ENCODE measurements at regions not wholly inside any gene's neighbourhood (a gene's known extent, or its start where the extent isn't known, plus 50 kb on each side); places are given as distances from the start of the nearest gene placed in this dataset.
A peak's percentile ranks its signal among the peaks of the same experiment; 100 is the strongest.
"Not testable (repeated sequence)": the region's sequence is repeated elsewhere in the genome, so short reads cannot be mapped to it uniquely, and the experiment has no call there.

DNA sequence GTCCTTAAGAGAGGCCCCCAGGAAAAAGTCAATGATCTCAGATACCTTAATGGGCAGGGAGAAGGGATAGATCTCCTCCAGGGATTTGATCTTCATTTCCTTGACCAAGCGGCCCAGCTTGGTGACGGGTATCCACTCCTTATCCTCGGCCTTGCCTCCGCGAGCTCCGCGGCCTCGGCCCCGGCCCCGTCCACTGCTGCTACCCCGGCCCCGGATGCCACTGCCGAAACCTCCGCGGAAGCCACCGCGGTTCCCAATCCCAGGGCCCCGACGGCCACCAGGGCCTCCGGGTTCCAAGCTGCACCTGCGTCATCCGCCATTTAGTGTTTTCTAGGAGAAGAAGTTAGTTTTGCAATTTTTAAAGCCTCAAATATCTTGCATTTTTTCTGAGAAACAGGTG lies 65.2 kb upstream of the KIF2B start (continued):
- no peak for TF ChIP-seq RFX5 (IDR thresholded peaks at IDR 0.05)

GRCh38 chr17:53757116-53757515 lies 65.6 kb upstream of the KIF2B start:
- POLR2A ChIA-PET; H3K4me1 ChIP-seq; H3K4me3 ChIP-seq; H3K27ac ChIP-seq; H3K4me2 ChIP-seq; ATAC-seq; FAIRE-seq; CTCF ChIA-PET; H3K9me3 ChIP-seq; DNase-seq (ENCODE audit: low read depth in 1 of 2, low spot score in 1 of 2): not testable (repeated sequence)
- WGBS (ENCODE audit: missing lambda C conversion rate): 73% methylated on average over 15 of the region's 20 CpGs

DNA sequence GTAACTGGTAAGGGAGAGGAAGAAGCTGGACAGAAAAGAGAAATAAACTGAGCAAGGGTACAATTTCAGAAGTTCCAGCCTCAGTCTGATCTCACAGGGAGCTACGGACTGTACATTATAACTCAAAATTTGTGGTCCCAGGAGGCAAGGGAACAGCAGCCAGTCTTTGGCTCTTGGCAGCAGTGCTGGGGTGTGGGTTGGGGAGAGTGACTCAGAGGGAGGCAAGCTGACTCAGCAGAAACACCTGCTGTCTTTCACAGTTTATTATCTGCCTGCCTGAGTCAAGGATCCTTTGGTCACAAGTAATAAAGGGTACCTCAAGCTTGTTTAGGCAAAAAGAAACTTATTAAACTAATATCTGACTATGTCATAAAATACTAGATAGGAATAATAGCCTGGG lies 73.5 kb upstream of the KIF2B start:
- WGBS (ENCODE audit: missing lambda C conversion rate): 3% methylated on average over 1 of the region's 1 CpG
- Histone ChIP-seq H3K27ac (no peak overlapping the region), H3K4me1 (no peaks in the 10 kb centered on the region), H3K4me2 (no peak overlapping the region), H3K9me3 (0 out of 3 replicates have a peak, but pooled peaks cover 7% of the 10 kb centered on the region), H3K4me3 (no peak overlapping the region)
- ATAC-seq (no peak), FAIRE-seq (no peak), DNase-seq (ENCODE audit: low read depth in 1 of 2, low spot score in 1 of 2) (no peak)
- ChIA-PET POLR2A (no interaction called here), CTCF (interaction anchor here (1.8 kb wide), 1 partner anchor 10 kb away, joined by 4 read pairs; no protein-coding TSS in a partner anchor)
- TF ChIP-seq EHMT2 (IDR thresholded peaks at IDR 0.05; ENCODE audit: low read depth) (no peak), MAFK (IDR thresholded peaks at IDR 0.05; ENCODE audit: partially characterized antibody) (peak; percentile 94)

DNA sequence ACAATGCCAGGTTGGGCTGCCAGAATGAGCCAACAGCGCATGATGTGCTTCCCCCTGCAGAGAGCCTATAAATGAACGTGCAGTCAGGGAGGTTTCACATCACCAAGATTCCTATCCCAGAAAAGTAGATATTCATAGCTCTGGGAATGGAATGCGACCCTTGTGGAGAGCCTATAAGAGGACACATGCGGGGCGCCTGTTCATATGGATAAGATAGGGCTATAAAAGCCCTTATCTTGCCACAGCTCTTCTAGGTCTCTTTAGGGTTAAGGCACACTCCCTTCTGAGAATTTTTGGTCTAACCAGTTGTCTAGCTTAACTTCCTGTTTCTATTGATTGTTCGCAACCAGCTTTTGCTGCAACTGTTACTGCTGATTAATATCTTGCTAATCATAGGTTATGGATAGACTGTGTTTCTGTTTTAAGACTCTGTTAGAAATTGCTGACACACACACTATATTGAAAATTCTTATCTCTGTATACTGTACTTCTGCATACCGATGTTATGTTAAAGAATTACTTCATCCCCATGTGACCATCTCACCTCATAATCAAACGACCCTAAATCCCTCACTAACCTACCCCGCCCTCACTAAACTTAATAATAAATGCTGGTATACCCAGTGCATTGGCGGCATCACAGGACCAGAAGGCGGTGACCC lies 74.4 kb upstream of the KIF2B start:
- DNase-seq (ENCODE audit: low read depth in 1 of 2, low spot score in 1 of 2); CTCF ChIA-PET; H3K4me3 ChIP-seq; H3K27ac ChIP-seq; H3K4me2 ChIP-seq; ATAC-seq; FAIRE-seq; H3K4me1 ChIP-seq; POLR2A ChIA-PET; H3K9me3 ChIP-seq: not testable (repeated sequence)
- WGBS (ENCODE audit: missing lambda C conversion rate): 27% methylated on average over 11 of the region's 11 CpGs
- peak; percentile 56 for TF ChIP-seq MAFK (IDR thresholded peaks at IDR 0.05; ENCODE audit: partially characterized antibody)

DNA sequence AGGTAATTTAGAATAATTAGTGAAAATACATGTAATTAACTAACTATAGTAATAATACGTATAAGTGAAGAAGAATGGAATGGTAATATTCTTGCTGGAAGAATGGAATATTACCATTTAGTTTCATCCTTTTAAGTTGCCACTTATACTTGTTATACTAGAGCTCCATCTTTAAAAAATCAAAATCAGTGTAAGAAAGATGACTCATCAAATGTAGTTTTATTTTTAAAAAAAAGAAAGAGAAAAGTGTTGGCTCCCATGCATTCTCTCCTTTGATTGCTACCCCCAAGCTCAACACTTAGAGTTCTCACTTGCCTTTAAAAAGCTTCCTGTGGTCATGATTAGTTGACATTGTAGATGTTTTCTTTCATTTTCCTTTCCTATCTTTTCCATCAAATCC lies 82.4 kb upstream of the KIF2B start:
- Histone ChIP-seq H3K9me3 (0 out of 3 replicates have a peak, but pooled peaks cover 3% of the 10 kb centered on the region), H3K4me1 (no peaks in the 10 kb centered on the region), H3K4me2 (no peak overlapping the region), H3K27ac (no peak overlapping the region), H3K4me3 (no peak overlapping the region)
- no peak for DNase-seq (ENCODE audit: low read depth in 1 of 2, low spot score in 1 of 2)
- ATAC-seq: no peak
- POLR2A ChIA-PET: no interaction called here
- no peak for FAIRE-seq
- CTCF ChIA-PET: no interaction called here
- TF ChIP-seq EHMT2 (IDR thresholded peaks at IDR 0.05; ENCODE audit: low read depth) (no peak), PHF8 (IDR thresholded peaks at IDR 0.05; ENCODE audit: borderline replicate concordance, low read depth) (no peak), CHD4 (IDR thresholded peaks at IDR 0.05; ENCODE audit: borderline replicate concordance) (no peak), MYC (IDR thresholded peaks at IDR 0.05; ENCODE audit: borderline replicate concordance, low read length) (no peak), HES2 (IDR thresholded peaks at IDR 0.05) (no peak), KDM5A (IDR thresholded peaks at IDR 0.05) (no peak), MAZ (IDR thresholded peaks at IDR 0.05; ENCODE audit: borderline replicate concordance, low read depth, low read length) (no peak), FOSB (CRISPR knock-in tag; IDR thresholded peaks at IDR 0.05) (no peak), MAFK (IDR thresholded peaks at IDR 0.05; ENCODE audit: partially characterized antibody) (peak; percentile 48), TFCP2L1 (CRISPR knock-in tag; IDR thresholded peaks at IDR 0.05) (no peak), FOSL2 (IDR thresholded peaks at IDR 0.05) (no peak), FOSL2 (CRISPR knock-in tag; IDR thresholded peaks at IDR 0.05) (peak; percentile 50), POLR2A (IDR thresholded peaks at IDR 0.05; ENCODE audit: low read length) (no peak)
- 81% methylated on average over 1 of the region's 1 CpG for WGBS (ENCODE audit: missing lambda C conversion rate)

GRCh38 chr17:53736516-53737240 lies 86.0 kb upstream of the KIF2B start:
- 23% methylated on average over 5 of the region's 5 CpGs for WGBS (ENCODE audit: missing lambda C conversion rate)
- no peak for ATAC-seq
- ChIA-PET CTCF (no interaction called here), POLR2A (no interaction called here)
- TF ChIP-seq FOSL2 (IDR thresholded peaks at IDR 0.05) (no peak), FOSL2 (CRISPR knock-in tag; IDR thresholded peaks at IDR 0.05) (no peak), ZFP36 (IDR thresholded peaks at IDR 0.05; ENCODE audit: borderline replicate concordance, partially characterized antibody) (no peak)
- Histone ChIP-seq H3K4me3 (no peak overlapping the region), H3K27ac (no peak overlapping the region), H3K4me1 (no peaks in the 10 kb centered on the region), H3K4me2 (no peak overlapping the region), H3K9me3 (no peaks in the 10 kb centered on the region)
- no peak for DNase-seq (ENCODE audit: low read depth in 1 of 2, low spot score in 1 of 2)
- FAIRE-seq: no peak

Data from A549 (cell line).